Thyroid gland (tissue), 4 donors: ENCODE measurements at regions not wholly inside any gene's neighbourhood (a gene's known extent, or its start where the extent isn't known, plus 50 kb on each side); places are given as distances from the start of the nearest gene placed in this dataset.

Source experiments
- CTCF ChIP-seq, 6 experiments: fragments of 200-600 bp in 3 of 6; fragments of 450-650 bp in 3 of 6; sonication (generic) in 3 of 6; IDR thresholded peaks; one replicate each; pipeline ENCODE4 v1.5.1; 2016 to 2019; ENCODE audit warnings: antibody characterized with exemption in 6 of 6, mild to moderate bottlenecking in 2 of 6, inconsistent platforms in 1 of 6, moderate library complexity in 1 of 6
- POLR2A ChIP-seq, 2 donors: fragments of 450-650 bp; IDR thresholded peaks; one replicate each; pipeline ENCODE4 v1.6.1; 2017; ENCODE audit warnings: antibody characterized with exemption in 2 of 2, mild to moderate bottlenecking in 2 of 2, moderate library complexity in 1 of 2

DNA sequence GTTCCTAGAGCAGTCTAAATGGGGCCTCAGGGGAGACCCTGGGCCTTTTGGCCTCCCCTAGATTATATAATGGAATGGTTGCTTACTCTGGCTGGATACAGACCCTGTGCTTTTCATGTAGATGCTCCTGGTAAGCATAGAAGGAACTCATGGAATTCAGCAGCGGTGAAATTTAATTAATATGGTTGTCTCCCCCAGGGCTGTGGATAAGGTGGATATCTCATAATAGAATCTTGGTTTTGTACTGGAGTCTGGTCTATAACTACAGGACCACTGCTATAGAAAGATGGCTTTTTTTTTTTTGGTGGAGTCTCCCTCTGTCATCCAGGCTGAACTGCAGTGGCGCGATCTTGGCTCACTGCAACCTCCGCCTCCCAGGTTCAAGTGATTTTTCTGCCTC is 84.5 kb downstream of the HRH4 start:
- TF ChIP-seq CTCF (IDR thresholded peaks at IDR 0.05) (no peak), POLR2A (IDR thresholded peaks at IDR 0.05) (no peak)
